GM12875 (cell line): ENCODE measurements at regions not wholly inside any gene's neighbourhood (a gene's known extent, or its start where the extent isn't known, plus 50 kb on each side); places are given as distances from the start of the nearest gene placed in this dataset.

Source experiments
- H3K4me3 ChIP-seq: one replicate; pipeline ENCODE4 v1.5.1; 2011; ENCODE audit warnings: low read depth, low read length, control low read depth
- TF ChIP-seq, protein P1 (sequence below): IDR thresholded peaks from 2 replicates; pipeline ENCODE4 v1.5.1; 2011; ENCODE audit warnings: low read depth, mild to moderate bottlenecking, control low read depth, inconsistent platforms, low read length, moderate library complexity, borderline replicate concordance; ENCODE audit not compliant: insufficient read depth

DNA sequence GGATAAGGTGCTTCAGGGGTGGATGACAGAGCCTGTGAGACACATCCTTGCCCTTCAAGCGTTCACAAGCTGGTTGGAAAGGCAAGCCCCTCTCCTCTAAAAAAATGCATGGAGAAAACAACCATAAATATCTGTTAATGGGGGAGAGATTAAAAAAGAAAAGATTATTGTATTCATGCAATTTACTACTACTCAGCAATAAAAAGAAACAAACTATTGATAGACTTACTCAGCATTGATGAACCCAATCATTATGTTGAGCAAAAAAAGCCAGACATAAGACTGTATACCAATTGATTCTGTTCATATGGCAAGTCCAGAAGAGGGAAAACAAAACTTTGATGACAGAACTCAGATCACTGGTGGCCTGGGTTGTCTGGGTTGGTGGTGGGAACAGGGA lies 138.7 kb upstream of the IRF2BP2 start:
- no peak overlapping the region for H3K4me3 ChIP-seq

GRCh38 chr1:234748066-234748465 lies 138.1 kb upstream of the IRF2BP2 start:
- TF ChIP-seq, protein P1, sequence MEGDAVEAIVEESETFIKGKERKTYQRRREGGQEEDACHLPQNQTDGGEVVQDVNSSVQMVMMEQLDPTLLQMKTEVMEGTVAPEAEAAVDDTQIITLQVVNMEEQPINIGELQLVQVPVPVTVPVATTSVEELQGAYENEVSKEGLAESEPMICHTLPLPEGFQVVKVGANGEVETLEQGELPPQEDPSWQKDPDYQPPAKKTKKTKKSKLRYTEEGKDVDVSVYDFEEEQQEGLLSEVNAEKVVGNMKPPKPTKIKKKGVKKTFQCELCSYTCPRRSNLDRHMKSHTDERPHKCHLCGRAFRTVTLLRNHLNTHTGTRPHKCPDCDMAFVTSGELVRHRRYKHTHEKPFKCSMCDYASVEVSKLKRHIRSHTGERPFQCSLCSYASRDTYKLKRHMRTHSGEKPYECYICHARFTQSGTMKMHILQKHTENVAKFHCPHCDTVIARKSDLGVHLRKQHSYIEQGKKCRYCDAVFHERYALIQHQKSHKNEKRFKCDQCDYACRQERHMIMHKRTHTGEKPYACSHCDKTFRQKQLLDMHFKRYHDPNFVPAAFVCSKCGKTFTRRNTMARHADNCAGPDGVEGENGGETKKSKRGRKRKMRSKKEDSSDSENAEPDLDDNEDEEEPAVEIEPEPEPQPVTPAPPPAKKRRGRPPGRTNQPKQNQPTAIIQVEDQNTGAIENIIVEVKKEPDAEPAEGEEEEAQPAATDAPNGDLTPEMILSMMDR: no peak
- H3K4me3 ChIP-seq: no peak overlapping the region

More for the DNA sequence above, 138.7 kb upstream of the IRF2BP2 start:
- TF ChIP-seq, protein P1: no peak

GRCh38 chr1:234746798-234747196 lies 136.8 kb upstream of the IRF2BP2 start:
- no peak overlapping the region for H3K4me3 ChIP-seq
- TF ChIP-seq, protein P1: no peak

DNA sequence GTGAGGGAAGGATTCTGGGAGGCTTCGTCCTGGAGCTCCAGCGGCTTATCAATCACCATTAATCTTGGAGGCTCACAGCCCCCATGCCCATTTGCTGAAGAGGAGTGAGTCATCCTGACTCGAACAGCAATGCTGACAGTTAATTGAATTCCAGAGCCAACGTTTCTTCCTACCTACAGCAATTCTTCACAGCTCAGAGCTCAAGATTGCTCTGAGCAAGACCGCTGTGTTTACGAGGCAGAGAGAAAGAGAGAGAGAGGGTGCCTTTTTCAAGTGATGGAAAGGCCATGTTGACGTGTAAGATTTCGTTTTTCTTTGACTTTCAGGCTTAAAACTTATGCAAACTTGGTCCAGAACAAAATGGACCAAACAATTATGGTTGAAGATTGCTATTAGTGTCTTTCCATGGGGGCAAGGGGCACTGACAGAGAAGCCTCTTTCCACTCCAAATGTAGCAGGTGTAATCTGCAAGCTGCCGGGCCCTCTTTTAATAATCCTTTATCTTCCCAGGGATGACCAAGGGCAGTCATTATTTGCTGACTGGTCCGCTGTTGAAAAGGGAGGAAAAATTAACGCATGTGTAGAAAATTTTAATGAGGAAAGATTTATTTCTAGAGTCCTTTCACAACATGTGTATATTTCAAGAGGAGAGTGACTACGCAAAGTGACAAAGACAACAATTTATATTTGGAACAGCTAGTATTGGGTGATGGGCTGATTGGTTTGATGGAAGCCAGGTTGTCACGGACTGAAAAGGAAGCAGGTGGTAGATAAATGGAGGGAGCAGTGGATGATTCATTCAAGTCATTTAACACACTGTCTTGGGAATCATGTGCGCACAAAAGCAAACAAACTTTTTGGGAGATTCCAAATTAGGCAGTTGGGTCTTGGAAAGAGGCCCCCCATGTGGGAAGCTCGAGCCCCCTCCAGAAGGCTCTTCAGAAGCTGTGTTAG lies 136.1 kb upstream of the IRF2BP2 start:
- TF ChIP-seq, protein P1: no peak
- no peak overlapping the region for H3K4me3 ChIP-seq

DNA sequence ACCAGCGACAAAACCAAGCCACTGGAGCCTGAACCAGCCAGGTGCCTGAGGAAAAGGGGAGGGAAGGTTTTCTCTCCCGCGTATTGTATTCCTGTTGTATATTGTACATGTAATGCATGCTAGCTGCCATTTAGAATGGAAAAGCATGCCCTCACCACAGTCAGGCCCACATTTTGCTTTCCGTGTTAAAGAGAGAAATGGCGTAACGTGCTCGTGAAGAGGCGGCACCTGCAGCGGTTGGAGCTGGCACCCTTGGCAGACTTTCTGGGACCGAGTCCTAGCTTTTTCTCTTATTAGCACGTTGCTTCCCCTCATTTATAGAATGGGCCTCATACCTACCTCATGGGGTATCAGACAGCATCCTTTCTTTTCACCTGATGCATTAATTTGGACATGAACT lies 135.3 kb upstream of the IRF2BP2 start:
- H3K4me3 ChIP-seq: no peak overlapping the region
- TF ChIP-seq, protein P1: no peak

- TF ChIP-seq, protein P1: no peak
- H3K4me3 ChIP-seq: no peak overlapping the region
Observed at GRCh38 chr1:234743791-234744611, 134.0 kb upstream of the IRF2BP2 start.
